C4-2B (cell line): ENCODE measurements at regions not wholly inside any gene's neighbourhood (a gene's known extent, or its start where the extent isn't known, plus 50 kb on each side); places are given as distances from the start of the nearest gene placed in this dataset.

Experiments
- H3K27ac ChIP-seq: fragments of 450-650 bp; 2 replicates; pipeline ENCODE4 v1.5.1; 2017
- CTCF ChIP-seq: fragments of 450-650 bp; conservative IDR thresholded peaks from 2 replicates; pipeline ENCODE4 v1.5.1; 2017; ENCODE audit warnings: mild to moderate bottlenecking
- ZFX ChIP-seq: fragments of 450-650 bp; IDR thresholded peaks from 2 replicates; pipeline ENCODE4 v1.6.1; 2017

- no peak for TF ChIP-seq CTCF
- no peak for TF ChIP-seq ZFX
Measured at GRCh38 chr1:56002231-56002630, 577.1 kb downstream of the PLPP3 start.

GRCh38 chr1:56000424-56000823, 578.9 kb downstream of the PLPP3 start:
- H3K27ac ChIP-seq, result no peak overlapping the region
- no peak for TF ChIP-seq ZFX
- TF ChIP-seq CTCF, result no peak

More at GRCh38 chr1:56002231-56002630, 577.1 kb downstream of the PLPP3 start:
- no peak overlapping the region for H3K27ac ChIP-seq

- H3K27ac ChIP-seq, result no peak overlapping the region
- TF ChIP-seq ZFX, result no peak
- no peak for TF ChIP-seq CTCF
Measured at GRCh38 chr1:55997536-55997935, 581.8 kb downstream of the PLPP3 start.

GRCh38 chr1:55993646-55994318, 585.6 kb downstream of the PLPP3 start:
- H3K27ac ChIP-seq, result no peak overlapping the region
- TF ChIP-seq CTCF (no peak), ZFX (no peak)

GRCh38 chr1:55990007-55990406, 589.4 kb downstream of the PLPP3 start:
- no peak for TF ChIP-seq CTCF
- no peak for TF ChIP-seq ZFX
- no peak overlapping the region for H3K27ac ChIP-seq

- TF ChIP-seq ZFX (no peak), CTCF (no peak)
- H3K27ac ChIP-seq, result no peak overlapping the region
Measured at GRCh38 chr1:55988963-55989452, 590.4 kb downstream of the PLPP3 start.

GRCh38 chr1:55987491-55988249, 591.7 kb downstream of the PLPP3 start:
- TF ChIP-seq CTCF, result no peak
- no peak for TF ChIP-seq ZFX
- no peak overlapping the region for H3K27ac ChIP-seq
